HG03520 (cell line): ENCODE measurements at regions not wholly inside any gene's neighbourhood (a gene's known extent, or its start where the extent isn't known, plus 50 kb on each side); places are given as distances from the start of the nearest gene placed in this dataset.
"Not testable (repeated sequence)": the region's sequence is repeated elsewhere in the genome, so short reads cannot be mapped to it uniquely, and the experiment has no call there.

ENCODE experiments used
- ATAC-seq: cut with Tn5 transposase; IDR thresholded peaks from one replicate; pipeline ENCODE4 v1.9.1; 2021; ENCODE audit warnings: mild to moderate bottlenecking, moderate library complexity; ENCODE audit not compliant: unreplicated experiment

GRCh38 chr1:80211691-80212380 lies 1205.3 kb upstream of the ADGRL4 start:
- no peak for ATAC-seq

DNA sequence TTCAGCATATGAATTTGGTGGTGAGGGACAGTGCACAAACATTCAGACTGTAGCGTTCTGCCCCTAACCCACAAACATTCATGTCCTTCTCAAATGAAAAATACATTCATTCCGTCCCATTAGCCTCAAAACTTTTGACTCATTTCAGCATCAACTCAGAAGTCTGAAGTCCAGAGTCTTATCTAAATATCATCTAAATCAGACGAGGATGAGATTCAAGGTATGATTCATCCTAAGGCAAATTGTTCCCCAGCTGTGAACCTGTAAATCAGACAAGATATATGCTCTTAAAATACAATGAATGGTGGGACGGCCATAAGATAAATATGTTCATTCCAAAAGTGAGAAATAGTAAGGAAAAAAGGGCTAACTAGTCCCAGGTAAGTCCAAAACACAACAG lies 1195.6 kb upstream of the ADGRL4 start:
- no peak for ATAC-seq

DNA sequence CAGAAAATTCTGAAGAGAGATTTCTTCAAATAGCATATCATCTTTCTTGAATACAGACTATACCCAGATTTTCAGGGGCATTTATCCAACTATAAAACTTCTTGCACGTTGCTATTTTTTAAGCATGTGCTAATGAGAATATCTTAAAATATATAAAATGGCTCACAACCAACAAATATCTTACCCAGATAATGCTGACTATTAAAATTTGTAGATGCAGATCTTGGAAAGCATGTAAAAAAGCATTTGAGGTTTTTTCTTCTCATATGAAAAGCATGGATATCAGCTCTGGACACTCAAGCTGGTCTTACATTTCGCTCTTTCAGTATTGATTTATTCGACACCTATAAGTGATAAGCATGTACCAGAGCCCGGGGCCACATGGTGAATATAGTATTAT lies 1187.7 kb upstream of the ADGRL4 start:
- no peak for ATAC-seq

GRCh38 chr1:80181418-80181817 lies 1174.9 kb upstream of the ADGRL4 start:
- ATAC-seq = no peak

DNA sequence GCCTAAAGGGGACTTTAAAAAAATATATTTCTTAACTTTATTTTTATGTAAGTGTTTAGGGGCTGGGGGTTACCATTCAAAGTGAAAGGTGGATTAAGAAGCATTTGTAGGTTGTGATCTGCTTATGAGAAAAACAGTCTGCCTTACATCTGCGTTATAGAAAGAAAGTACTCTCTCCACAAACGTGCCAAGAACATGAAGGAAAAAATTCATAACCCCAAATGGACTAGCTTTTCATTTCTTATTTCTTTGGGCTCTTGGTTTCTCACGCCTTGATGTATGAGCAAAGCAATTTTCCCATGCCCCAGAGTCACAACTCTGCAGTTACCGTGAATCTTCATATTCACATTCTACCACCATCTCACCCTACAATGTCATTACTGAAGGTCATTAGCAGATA lies 1165.1 kb upstream of the ADGRL4 start:
- ATAC-seq = no peak

- no peak for ATAC-seq
Observed at GRCh38 chr1:80170811-80171485, 1164.4 kb upstream of the ADGRL4 start.

DNA sequence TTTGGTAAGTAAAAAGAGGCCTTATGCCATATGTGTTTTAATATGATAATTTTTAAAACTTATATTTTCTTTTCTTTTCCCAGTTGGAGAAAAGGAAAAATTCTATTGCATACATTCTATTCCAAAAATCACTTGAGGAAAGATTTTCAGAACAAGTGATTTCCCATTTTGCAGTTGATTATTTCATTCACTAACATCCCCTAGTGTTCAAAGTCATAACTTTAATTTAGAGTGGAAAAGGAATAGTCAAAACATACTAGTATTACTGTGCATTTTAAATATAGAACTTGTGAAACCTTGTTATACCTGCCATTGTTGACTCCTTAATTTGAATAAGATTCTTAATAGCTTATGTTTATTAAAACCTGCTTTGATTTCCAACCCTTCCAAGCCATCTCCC lies 1157.6 kb upstream of the ADGRL4 start:
- ATAC-seq = no peak

GRCh38 chr1:80163686-80164085 lies 1157.2 kb upstream of the ADGRL4 start:
- ATAC-seq = no peak

DNA sequence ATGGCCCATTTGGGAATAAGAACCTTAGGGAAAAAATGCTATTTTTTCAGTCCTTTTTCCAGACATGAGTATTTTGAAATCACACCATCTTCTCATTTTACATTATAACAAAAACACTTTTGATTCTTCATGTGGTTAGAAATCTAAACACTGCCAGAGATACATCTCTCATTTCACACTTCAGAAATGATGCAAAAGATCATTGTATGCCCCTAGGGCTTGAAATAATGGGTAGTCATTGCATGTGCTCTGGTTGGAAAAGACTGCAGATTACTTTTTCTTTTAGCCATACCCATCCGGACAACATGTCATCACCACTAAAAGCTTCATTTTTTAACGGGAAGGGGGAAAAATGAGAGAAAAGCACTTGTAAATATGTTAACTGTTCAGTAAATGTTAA lies 1152.2 kb upstream of the ADGRL4 start:
- ATAC-seq = no peak

DNA sequence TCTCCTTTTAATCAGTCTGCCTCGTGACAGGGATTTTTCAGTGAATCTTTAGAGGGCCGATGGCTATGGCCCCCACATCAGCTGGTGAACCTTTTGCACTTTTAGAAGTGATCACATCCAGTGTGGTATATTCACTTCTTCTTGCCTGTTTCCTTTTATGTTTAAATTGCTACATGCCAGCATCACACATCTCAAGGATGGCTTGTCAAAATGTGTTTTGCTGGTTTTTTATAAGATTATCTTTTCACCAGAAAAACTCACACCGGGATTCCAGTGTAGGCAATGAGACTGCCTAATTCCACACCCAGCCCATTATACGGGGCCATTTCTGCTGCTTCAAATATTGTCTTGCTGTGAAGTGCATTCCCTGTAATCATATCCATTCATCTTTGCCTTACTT lies 1151.7 kb upstream of the ADGRL4 start:
- ATAC-seq = no peak

GRCh38 chr1:80155371-80155770 lies 1148.8 kb upstream of the ADGRL4 start:
- no peak for ATAC-seq

GRCh38 chr1:80154176-80154575 lies 1147.6 kb upstream of the ADGRL4 start:
- no peak for ATAC-seq

- no peak for ATAC-seq
Observed at GRCh38 chr1:80153762-80154161, 1147.2 kb upstream of the ADGRL4 start.

GRCh38 chr1:80143361-80143760 lies 1136.8 kb upstream of the ADGRL4 start:
- no peak for ATAC-seq

DNA sequence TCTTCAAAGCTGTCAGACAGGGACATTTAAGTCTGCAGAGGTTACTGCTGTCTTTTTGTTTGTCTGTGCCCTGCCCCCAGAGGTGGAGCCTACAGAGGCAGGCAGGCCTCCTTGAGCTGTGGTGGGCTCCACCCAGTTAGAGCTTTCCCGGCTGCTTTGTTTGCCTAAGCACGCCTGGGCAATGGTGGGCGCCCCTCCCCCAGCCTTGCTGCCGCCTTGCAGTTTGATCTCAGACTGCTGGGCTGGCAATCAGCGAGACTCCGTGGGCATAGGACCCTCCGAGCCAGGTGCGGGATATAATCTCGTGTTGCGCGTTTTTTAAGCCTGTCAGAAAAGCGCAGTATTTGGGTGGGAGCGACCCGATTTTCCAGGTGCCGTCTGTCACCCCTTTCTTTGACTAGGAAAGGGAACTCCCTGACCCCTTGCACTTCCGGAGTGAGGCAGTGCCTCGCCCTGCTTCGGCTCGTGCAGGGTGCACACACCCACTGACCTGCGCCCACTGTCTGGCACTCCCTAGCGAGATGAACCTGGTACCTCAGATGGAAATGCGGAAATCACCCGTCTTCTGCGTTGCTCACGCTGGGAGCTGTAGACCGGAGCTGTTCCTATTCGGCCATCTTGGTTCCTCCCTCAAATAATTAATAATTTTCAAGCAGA lies 1131.5 kb upstream of the ADGRL4 start:
- not testable (repeated sequence) for ATAC-seq

DNA sequence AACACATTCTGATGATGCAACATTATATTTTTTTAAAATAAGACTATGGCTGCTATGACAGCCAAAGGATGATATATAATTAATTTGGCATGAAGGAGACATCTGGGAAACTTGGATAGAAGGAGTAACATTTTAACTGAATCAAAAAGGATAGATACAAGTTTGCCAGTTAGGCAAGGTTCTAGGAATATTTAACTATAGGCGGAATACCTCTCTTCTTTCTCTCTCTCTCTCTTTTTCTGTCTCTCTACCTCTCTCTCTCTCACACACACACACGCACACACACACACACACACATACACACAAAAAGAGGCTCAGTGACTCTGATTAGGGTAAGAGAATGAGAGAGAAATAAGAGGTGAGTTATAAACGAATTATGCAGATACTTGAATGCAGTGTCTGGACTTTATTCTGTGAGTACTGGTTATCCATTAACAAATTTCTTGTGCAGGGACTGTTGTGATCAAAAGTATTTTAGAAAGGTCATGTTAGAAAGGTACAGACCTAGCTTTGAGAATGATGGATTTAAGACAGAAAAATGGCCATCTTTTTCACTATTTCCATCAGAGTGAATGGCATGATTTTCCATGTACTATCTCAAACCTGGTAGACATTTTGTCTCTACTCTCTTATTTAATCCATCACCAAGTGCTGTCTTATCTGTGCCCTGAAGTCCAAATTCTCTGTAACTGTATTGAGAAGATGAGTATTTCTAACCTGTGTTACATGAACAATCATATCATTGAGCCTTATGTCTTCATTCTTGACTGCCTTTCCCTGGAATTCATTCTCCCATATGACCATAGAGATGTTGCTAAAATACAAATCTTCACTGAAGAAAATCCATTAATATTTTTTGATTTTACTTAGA lies 1106.9 kb upstream of the ADGRL4 start:
- no peak for ATAC-seq

DNA sequence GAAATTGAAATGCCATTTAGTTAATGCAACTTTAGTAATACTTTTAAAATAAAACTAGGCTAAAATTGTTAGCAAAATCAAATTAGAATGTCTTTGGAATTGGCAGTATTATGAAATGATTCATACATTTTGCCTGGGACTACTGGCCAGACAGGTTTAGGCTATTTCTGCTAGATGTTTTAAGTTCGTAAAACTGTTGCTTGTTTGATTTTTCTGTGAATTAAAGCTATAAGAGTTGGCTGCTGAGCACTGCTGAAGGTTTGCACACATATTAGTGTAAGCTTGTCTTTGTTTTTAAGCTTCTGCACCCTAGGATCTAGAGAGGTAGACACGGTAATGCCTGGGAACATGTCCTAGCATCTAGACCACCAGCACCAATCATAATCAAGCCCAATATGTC lies 1094.6 kb upstream of the ADGRL4 start:
- ATAC-seq = no peak

DNA sequence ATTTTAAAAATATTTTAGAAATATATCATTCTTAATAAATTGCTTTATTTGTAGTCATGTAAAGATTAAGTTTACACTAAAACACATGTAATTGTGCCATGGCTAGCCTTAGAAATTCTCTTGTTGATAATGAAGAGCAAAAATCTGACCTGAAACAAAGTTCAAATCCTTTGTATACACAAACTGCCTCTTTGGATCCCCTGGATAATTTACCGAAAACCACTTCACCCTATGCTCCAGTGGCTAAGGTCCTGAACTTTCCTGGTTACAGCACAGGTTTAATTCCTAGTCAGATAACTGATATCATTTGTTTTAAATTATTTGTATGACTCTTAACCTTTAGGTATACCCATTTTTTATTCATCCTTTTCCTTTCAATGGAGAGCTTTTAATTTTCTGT lies 1093.2 kb upstream of the ADGRL4 start:
- ATAC-seq = no peak

- ATAC-seq = no peak
Observed at GRCh38 chr1:80085067-80085466, 1078.5 kb upstream of the ADGRL4 start.

DNA sequence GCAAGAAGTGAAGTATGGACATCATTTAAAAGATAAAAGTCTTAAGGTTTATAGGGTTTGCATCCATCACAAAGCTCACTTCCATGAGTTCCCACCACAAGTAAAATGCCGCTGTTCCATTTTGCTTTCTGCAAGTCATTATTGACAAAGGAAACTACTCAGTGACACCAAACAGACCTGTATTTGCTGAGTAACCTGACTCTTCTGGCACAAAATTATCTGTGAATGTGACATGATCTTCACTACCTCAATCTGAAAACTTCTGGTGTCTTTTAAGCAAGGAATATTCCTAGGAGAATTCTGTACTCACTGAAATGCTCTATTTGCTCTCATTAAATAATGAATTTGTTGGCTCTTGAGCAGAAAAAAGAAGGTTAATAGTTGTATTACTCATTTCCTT lies 1077.4 kb upstream of the ADGRL4 start:
- ATAC-seq = no peak

DNA sequence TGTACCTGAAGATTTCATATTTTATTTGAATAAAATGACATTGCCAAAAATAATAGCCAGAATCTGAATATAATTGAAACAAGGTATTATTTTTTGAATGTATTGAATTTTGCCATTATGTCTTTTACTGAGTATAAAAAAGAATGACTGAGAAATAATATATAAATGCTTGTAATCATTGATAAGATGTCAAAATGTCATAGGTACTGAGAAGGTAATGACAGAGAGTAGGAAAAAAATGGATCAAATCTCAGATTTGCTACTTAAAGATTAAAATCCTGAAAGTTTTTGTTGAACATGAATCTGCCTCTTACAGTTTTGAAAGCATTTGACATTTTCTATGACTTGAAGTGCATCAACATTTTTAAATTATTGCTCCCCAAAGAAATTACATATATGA lies 1069.9 kb upstream of the ADGRL4 start:
- ATAC-seq = no peak
